Liver (tissue), 8 donors: ENCODE measurements at regions not wholly inside any gene's neighbourhood (a gene's known extent, or its start where the extent isn't known, plus 50 kb on each side); places are given as distances from the start of the nearest gene placed in this dataset.
"Not testable (repeated sequence)": the region's sequence is repeated elsewhere in the genome, so short reads cannot be mapped to it uniquely, and the experiment has no call there.

Experiments used
- DNase-seq: peaks from one replicate; pipeline ENCODE4 v3.0.0-alpha.2; 2017; ENCODE audit warnings: low spot score
- H3K27ac ChIP-seq, 2 donors: one replicate each; pipeline ENCODE4 v1.7.0; 2013; ENCODE audit warnings: inconsistent platforms in 2 of 2, low read length in 2 of 2, control low read depth in 1 of 2, low read depth in 1 of 2, mild to moderate bottlenecking in 1 of 2
- H3K27me3 ChIP-seq, 4 donors: one replicate each; pipeline versions ENCODE4 v1.6.1 to v1.7.0; 2013; ENCODE audit warnings: low read length in 3 of 4, inconsistent platforms in 1 of 4, mild to moderate bottlenecking in 1 of 4, moderate library complexity in 1 of 4; ENCODE audit not compliant: control insufficient read depth in 4 of 4, insufficient read depth in 4 of 4
- H3K36me3 ChIP-seq, 4 donors: one replicate each; pipeline versions ENCODE4 v1.6.1 to v1.7.0; 2013; ENCODE audit warnings: low read length in 3 of 4, mild to moderate bottlenecking in 3 of 4, low read depth in 1 of 4, moderate library complexity in 1 of 4; ENCODE audit not compliant: control insufficient read depth in 4 of 4, insufficient read depth in 3 of 4
- H3K4me1 ChIP-seq, 4 donors: one replicate each; pipeline versions ENCODE4 v1.6.1 to v1.7.0; 2013; ENCODE audit warnings: low read length in 3 of 4, mild to moderate bottlenecking in 3 of 4, moderate library complexity in 1 of 4; ENCODE audit not compliant: control insufficient read depth in 4 of 4, insufficient read depth in 4 of 4
- H3K4me3 ChIP-seq, 3 donors: one replicate each; pipeline versions ENCODE4 v1.6.1 to v1.7.0; 2013; ENCODE audit warnings: low read length in 3 of 3, control low read depth in 1 of 3, low read depth in 1 of 3, mild to moderate bottlenecking in 1 of 3
- H3K9ac ChIP-seq, 2 donors: one replicate each; pipeline ENCODE4 v1.7.0; 2013; ENCODE audit warnings: low read length in 2 of 2, mild to moderate bottlenecking in 2 of 2, moderate library complexity in 2 of 2, control low read depth in 1 of 2, low read depth in 1 of 2
- H3K9me3 ChIP-seq, 4 donors: one replicate each; pipeline versions ENCODE4 v1.6.1 to v1.7.0; 2013; ENCODE audit warnings: low read length in 3 of 4; ENCODE audit not compliant: control insufficient read depth in 4 of 4
- EGR1 ChIP-seq, 2 donors: IDR thresholded peaks; 2 replicates each; pipeline ENCODE4 v1.6.1; 2016 to 2018; ENCODE audit warnings: antibody characterized with exemption in 2 of 2, low read depth in 2 of 2
- FOXA2 ChIP-seq: IDR thresholded peaks from 2 replicates; pipeline ENCODE4 v1.6.1; 2016; ENCODE audit warnings: antibody characterized with exemption
- GABPA ChIP-seq, 2 donors: IDR thresholded peaks in 1 of 2; conservative IDR thresholded peaks in 1 of 2; 2 replicates each; pipeline ENCODE4 v1.6.1; 2016; ENCODE audit warnings: antibody characterized with exemption in 2 of 2, mild to moderate bottlenecking in 1 of 2, moderate library complexity in 1 of 2
- HNF4A ChIP-seq, 2 donors: conservative IDR thresholded peaks; 2 replicates each; pipeline ENCODE4 v1.6.1; 2016; ENCODE audit warnings: antibody characterized with exemption in 2 of 2, mild to moderate bottlenecking in 2 of 2
- HNF4G ChIP-seq: IDR thresholded peaks from 2 replicates; pipeline ENCODE4 v1.6.1; 2016; ENCODE audit warnings: antibody characterized with exemption
- RXRA ChIP-seq, 2 donors: IDR thresholded peaks; 2 replicates each; pipeline ENCODE4 v1.6.1; 2017 to 2018; ENCODE audit warnings: antibody characterized with exemption in 2 of 2, mild to moderate bottlenecking in 1 of 2
- SP1 ChIP-seq: IDR thresholded peaks from 2 replicates; pipeline ENCODE4 v1.6.1; 2018; ENCODE audit warnings: antibody characterized with exemption, mild to moderate bottlenecking
- TAF1 ChIP-seq: conservative IDR thresholded peaks from 2 replicates; pipeline ENCODE4 v1.6.1; 2016; ENCODE audit warnings: antibody characterized with exemption, mild to moderate bottlenecking
- WGBS: extraction: QIAGEN DNeasy Blood & Tissue Kit; methylation state at CpG from one replicate; pipeline ENCODE4 v1.1.7; 2013; 5-methylcytosine and 5-hydroxymethylcytosine counted together
- TF ChIP-seq, protein P1 (sequence below): IDR thresholded peaks from 2 replicates; pipeline ENCODE4 v1.6.1; 2016; ENCODE audit warnings: antibody characterized with exemption
- TF ChIP-seq, protein P2 (sequence below): fragments of 150-350 bp; IDR thresholded peaks from 2 replicates; pipeline ENCODE4 v1.5.1; 2017; ENCODE audit warnings: improper control_type of control experiment, low read depth, low read length; ENCODE audit not compliant: missing input control
- donor health status: healthy.
- donor health status: healthy.
- donor health status: healthy.
- donor health status: healthy.
- donor health status: healthy.

DNA sequence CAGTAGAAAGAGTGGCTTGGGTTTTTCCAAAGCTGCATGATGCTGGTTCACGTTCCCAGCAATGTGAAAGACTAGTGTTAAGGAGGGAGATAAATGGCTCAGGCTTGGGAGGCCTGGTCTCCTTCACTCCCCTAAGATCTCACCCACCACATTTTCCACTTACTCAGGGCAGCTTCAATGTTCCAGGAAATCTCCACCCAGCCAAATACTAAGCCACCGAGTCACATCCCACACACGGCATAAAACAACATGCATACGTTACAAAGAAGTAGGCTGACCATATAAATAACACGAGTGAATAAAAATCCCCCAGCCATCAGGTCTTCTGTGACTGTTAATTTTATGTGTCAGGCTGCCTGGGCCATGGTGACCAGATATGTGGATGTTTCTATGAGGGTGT is 303.5 kb downstream of the SFMBT2 start:
- no peak overlapping the region for H3K27ac ChIP-seq
- H3K36me3 ChIP-seq, result no peaks in the 10 kb centered on the region
- H3K9me3 ChIP-seq, result peaks cover 0 to 5% (median 0%) of the 10 kb centered on the region in 4 donors
- no peak for DNase-seq
- 87% methylated on average over 5 of the region's 5 CpGs for WGBS
- TF ChIP-seq HNF4G (no peak), RXRA (IDR thresholded peaks at IDR 0.05) (no peak), TAF1 (no peak), GABPA (IDR thresholded peaks at IDR 0.05 in 1 of 2, conservative IDR thresholded peaks at IDR 0.05 in 1 of 2) (no peak), FOXA2 (no peak), EGR1 (IDR thresholded peaks at IDR 0.05; ENCODE audit: low read depth in 2 of 2) (no peak), HNF4A (conservative IDR thresholded peaks at IDR 0.05) (no peak)
- TF ChIP-seq, protein P1, sequence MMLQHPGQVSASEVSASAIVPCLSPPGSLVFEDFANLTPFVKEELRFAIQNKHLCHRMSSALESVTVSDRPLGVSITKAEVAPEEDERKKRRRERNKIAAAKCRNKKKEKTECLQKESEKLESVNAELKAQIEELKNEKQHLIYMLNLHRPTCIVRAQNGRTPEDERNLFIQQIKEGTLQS, result no peak
- TF ChIP-seq, protein P2, sequence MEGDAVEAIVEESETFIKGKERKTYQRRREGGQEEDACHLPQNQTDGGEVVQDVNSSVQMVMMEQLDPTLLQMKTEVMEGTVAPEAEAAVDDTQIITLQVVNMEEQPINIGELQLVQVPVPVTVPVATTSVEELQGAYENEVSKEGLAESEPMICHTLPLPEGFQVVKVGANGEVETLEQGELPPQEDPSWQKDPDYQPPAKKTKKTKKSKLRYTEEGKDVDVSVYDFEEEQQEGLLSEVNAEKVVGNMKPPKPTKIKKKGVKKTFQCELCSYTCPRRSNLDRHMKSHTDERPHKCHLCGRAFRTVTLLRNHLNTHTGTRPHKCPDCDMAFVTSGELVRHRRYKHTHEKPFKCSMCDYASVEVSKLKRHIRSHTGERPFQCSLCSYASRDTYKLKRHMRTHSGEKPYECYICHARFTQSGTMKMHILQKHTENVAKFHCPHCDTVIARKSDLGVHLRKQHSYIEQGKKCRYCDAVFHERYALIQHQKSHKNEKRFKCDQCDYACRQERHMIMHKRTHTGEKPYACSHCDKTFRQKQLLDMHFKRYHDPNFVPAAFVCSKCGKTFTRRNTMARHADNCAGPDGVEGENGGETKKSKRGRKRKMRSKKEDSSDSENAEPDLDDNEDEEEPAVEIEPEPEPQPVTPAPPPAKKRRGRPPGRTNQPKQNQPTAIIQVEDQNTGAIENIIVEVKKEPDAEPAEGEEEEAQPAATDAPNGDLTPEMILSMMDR, result no peak
- no peak overlapping the region for H3K9ac ChIP-seq
- H3K4me3 ChIP-seq, result no peak overlapping the region
- no peaks in the 10 kb centered on the region for H3K27me3 ChIP-seq
- no peaks in the 10 kb centered on the region for H3K4me1 ChIP-seq

DNA sequence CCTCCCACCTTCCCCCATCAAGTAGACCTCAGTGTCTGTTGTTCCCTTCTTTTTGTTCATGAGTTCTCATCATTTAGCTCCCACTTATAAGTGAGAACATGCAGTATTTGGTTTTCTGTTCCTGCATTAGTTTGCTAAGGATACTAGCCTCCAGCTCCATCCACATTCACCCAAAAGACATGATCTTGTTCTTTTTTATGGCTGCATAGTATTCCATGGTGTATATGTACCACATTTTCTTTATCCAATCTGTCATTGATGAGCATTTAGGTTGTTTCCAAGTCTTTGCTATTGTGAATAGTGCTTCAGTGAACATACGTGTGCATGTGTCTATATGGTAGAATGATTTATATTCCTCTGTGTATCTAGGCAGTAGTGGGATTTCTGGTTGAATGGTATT is 306.5 kb downstream of the SFMBT2 start:
- H3K27ac ChIP-seq, H3K27me3 ChIP-seq, H3K4me1 ChIP-seq, H3K36me3 ChIP-seq, H3K9me3 ChIP-seq, DNase-seq, H3K9ac ChIP-seq, H3K4me3 ChIP-seq: not testable (repeated sequence)
- WGBS, result 88% methylated on average over 1 of the region's 1 CpG

DNA sequence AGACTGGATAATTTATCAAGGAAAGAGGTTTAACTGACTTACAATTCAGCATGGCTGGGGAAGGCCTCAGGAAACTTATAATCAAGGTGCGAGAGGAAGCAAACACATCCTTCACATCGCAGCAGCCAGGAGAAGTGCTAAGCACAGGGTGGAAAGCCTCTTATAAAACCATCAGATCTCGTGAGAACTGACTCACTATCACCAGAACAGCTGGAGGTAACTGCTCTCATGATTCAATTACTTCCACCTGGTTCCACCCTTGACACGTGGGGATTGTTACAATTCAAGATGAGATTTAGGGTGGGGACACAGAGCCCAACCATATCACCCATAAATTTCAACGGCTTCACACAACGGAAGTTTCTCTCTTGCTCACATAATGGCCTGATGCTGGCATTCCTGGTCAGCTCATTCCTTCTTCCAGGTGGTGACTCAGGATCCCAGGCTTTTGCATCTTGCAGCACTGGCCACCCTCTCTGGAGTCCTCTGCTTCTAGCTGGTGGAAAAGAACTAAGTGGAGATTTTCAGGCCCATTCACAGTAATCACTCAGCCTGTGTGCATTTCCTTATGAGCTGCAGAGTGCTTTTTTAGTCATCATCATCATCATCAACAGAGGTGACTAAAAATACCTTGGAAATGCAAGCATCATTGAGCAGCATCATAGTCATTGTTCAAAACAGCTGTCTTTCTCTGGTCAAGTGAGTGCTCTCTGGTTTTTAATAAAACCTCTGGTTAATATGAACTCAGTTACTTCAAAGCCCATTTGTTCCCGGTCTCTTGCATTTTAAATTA is 308.1 kb downstream of the SFMBT2 start:
- no peak overlapping the region for H3K4me3 ChIP-seq
- no peaks in the 10 kb centered on the region for H3K9me3 ChIP-seq
- no peaks in the 10 kb centered on the region for H3K4me1 ChIP-seq
- 80% methylated on average over 7 of the region's 7 CpGs for WGBS
- H3K27ac ChIP-seq, result no peak overlapping the region
- H3K27me3 ChIP-seq, result no peaks in the 10 kb centered on the region
- TF ChIP-seq HNF4G (no peak), EGR1 (IDR thresholded peaks at IDR 0.05; ENCODE audit: low read depth in 2 of 2) (no peak), HNF4A (conservative IDR thresholded peaks at IDR 0.05) (no peak), SP1 (no peak)
- TF ChIP-seq, protein P1, result no peak
- TF ChIP-seq, protein P2, result no peak
- H3K36me3 ChIP-seq, result no peaks in the 10 kb centered on the region
- no peak for DNase-seq
- H3K9ac ChIP-seq, result no peak overlapping the region
